RCC 7860 (cell line): ENCODE measurements at regions not wholly inside any gene's neighbourhood (a gene's known extent, or its start where the extent isn't known, plus 50 kb on each side); places are given as distances from the start of the nearest gene placed in this dataset.

Experiments used
- DNase-seq: peaks from one replicate; pipeline ENCODE4 v3.0.0-alpha.2; 2015; ENCODE audit warnings: low spot score
- FAIRE-seq: peaks from 2 replicates; lab custom pipeline; 2012; peaks lifted over from hg19 to GRCh38; lab: Jason Lieb, UNC

GRCh38 chr5:27548484-27548883 is 510.1 kb upstream of the CDH9 start:
- DNase-seq (no peak), FAIRE-seq (no peak)

- DNase-seq (no peak), FAIRE-seq (no peak)
These were observed 496.7 kb upstream of the CDH9 start for GRCh38 chr5:27535031-27535557.

GRCh38 chr5:27532305-27532704 is 493.9 kb upstream of the CDH9 start:
- FAIRE-seq = no peak

GRCh38 chr5:27524515-27524914 is 486.1 kb upstream of the CDH9 start:
- peak; percentile 90 for FAIRE-seq
- DNase-seq = no peak

More at GRCh38 chr5:27532305-27532704, 493.9 kb upstream of the CDH9 start:
- no peak for DNase-seq

GRCh38 chr5:27523629-27524028 is 485.2 kb upstream of the CDH9 start:
- FAIRE-seq (no peak), DNase-seq (no peak)

GRCh38 chr5:27516437-27516836 is 478.1 kb upstream of the CDH9 start:
- FAIRE-seq (no peak), DNase-seq (peak; percentile 36)

GRCh38 chr5:27511061-27511460 is 472.7 kb upstream of the CDH9 start:
- peak; percentile 97 for FAIRE-seq
- peak; percentile 62 for DNase-seq

- DNase-seq (no peak), FAIRE-seq (no peak)
These were observed 465.4 kb upstream of the CDH9 start for GRCh38 chr5:27503813-27504212.

GRCh38 chr5:27502236-27502635 is 463.9 kb upstream of the CDH9 start:
- FAIRE-seq (no peak), DNase-seq (no peak)

GRCh38 chr5:27497491-27497890 is 459.1 kb upstream of the CDH9 start:
- DNase-seq (no peak), FAIRE-seq (no peak)

GRCh38 chr5:27494887-27495286 is 456.5 kb upstream of the CDH9 start:
- DNase-seq = peak; percentile 48
- FAIRE-seq = peak; percentile 69

- FAIRE-seq = no peak
- no peak for DNase-seq
These were observed 453.5 kb upstream of the CDH9 start for GRCh38 chr5:27491746-27492439.

GRCh38 chr5:27491047-27491446 is 452.7 kb upstream of the CDH9 start:
- FAIRE-seq = no peak
- no peak for DNase-seq

- no peak for DNase-seq
- FAIRE-seq = no peak
These were observed 451.3 kb upstream of the CDH9 start for GRCh38 chr5:27489701-27490100.

- no peak for DNase-seq
- FAIRE-seq = no peak
These were observed 444.3 kb upstream of the CDH9 start for GRCh38 chr5:27482663-27483062.

- FAIRE-seq (peak; percentile 22), DNase-seq (no peak)
These were observed 441.5 kb upstream of the CDH9 start for GRCh38 chr5:27479859-27480258.

GRCh38 chr5:27477550-27477949 is 439.2 kb upstream of the CDH9 start:
- DNase-seq = no peak

GRCh38 chr5:27476356-27476988 is 438.1 kb upstream of the CDH9 start:
- FAIRE-seq (no peak), DNase-seq (no peak)

More at GRCh38 chr5:27477550-27477949, 439.2 kb upstream of the CDH9 start:
- no peak for FAIRE-seq

GRCh38 chr5:27475063-27475462 is 436.7 kb upstream of the CDH9 start:
- DNase-seq (no peak), FAIRE-seq (no peak)

GRCh38 chr5:27474395-27474794 is 436.0 kb upstream of the CDH9 start:
- no peak for FAIRE-seq
- DNase-seq = no peak

- no peak for FAIRE-seq
These were observed 435.6 kb upstream of the CDH9 start for GRCh38 chr5:27474047-27474309.

GRCh38 chr5:27473307-27474046 is 435.1 kb upstream of the CDH9 start:
- DNase-seq (no peak), FAIRE-seq (no peak)

More at GRCh38 chr5:27474047-27474309, 435.6 kb upstream of the CDH9 start:
- DNase-seq = no peak
